PC-3 (cell line): ENCODE measurements at regions not wholly inside any gene's neighbourhood (a gene's known extent, or its start where the extent isn't known, plus 50 kb on each side); places are given as distances from the start of the nearest gene placed in this dataset.

Source experiments
- EZH2 ChIP-seq: fragments of 300-600 bp; sonication (generic); IDR thresholded peaks from one replicate; pipeline ENCODE4 v1.6.1; 2017; ENCODE audit warnings: antibody characterized with exemption, mild to moderate bottlenecking, low read length; ENCODE audit not compliant: unreplicated experiment
- TF ChIP-seq, protein P1 (sequence below): fragments of 300-600 bp; sonication (generic); conservative IDR thresholded peaks from 2 replicates; pipeline ENCODE4 v1.5.1; 2017; ENCODE audit warnings: antibody characterized with exemption, low read depth, mild to moderate bottlenecking, low read length

DNA sequence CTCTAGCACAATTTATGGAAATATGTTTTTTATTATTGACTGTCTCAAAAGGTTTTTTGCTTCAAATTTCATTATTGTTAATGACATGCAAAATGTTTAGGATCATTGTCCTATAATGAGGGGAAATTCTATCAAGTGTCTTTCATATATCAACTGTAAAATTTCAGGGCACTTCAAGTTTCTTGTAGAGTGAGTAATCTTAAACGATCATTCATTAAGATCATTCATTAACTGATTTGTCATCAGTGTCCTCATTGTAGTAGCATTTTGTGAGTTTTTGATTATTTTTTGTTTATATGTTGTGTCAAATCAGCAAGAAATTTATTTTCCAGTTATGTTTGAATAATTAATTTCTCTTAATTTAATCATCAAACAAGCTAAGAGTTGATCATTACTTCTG lies 111.8 kb upstream of the PRDX6 start:
- TF ChIP-seq, protein P1, sequence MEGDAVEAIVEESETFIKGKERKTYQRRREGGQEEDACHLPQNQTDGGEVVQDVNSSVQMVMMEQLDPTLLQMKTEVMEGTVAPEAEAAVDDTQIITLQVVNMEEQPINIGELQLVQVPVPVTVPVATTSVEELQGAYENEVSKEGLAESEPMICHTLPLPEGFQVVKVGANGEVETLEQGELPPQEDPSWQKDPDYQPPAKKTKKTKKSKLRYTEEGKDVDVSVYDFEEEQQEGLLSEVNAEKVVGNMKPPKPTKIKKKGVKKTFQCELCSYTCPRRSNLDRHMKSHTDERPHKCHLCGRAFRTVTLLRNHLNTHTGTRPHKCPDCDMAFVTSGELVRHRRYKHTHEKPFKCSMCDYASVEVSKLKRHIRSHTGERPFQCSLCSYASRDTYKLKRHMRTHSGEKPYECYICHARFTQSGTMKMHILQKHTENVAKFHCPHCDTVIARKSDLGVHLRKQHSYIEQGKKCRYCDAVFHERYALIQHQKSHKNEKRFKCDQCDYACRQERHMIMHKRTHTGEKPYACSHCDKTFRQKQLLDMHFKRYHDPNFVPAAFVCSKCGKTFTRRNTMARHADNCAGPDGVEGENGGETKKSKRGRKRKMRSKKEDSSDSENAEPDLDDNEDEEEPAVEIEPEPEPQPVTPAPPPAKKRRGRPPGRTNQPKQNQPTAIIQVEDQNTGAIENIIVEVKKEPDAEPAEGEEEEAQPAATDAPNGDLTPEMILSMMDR: no peak
- no peak for TF ChIP-seq EZH2
